Ishikawa (cell line): ENCODE measurements at regions not wholly inside any gene's neighbourhood (a gene's known extent, or its start where the extent isn't known, plus 50 kb on each side); places are given as distances from the start of the nearest gene placed in this dataset.

ENCODE experiments used
- CEBPB ChIP-seq: IDR thresholded peaks from 2 replicates; pipeline ENCODE4 v1.6.1; 2012
- CREB1 ChIP-seq: IDR thresholded peaks from 2 replicates; pipeline ENCODE4 v1.6.1; 2012; ENCODE audit warnings: low read depth
- EGR1 ChIP-seq: IDR thresholded peaks from 2 replicates; pipeline ENCODE4 v1.6.1; 2012
- EP300 ChIP-seq: IDR thresholded peaks from 2 replicates; pipeline ENCODE4 v1.6.1; 2012; ENCODE audit warnings: borderline replicate concordance
- FOXM1 ChIP-seq: IDR thresholded peaks from 2 replicates; pipeline ENCODE4 v1.6.1; 2012; ENCODE audit warnings: low read depth, borderline replicate concordance
- NFIC ChIP-seq: IDR thresholded peaks from 2 replicates; pipeline ENCODE4 v1.6.1; 2012
- RAD21 ChIP-seq: IDR thresholded peaks from 2 replicates; pipeline ENCODE4 v1.6.1; 2012; ENCODE audit warnings: low read depth
- TAF1 ChIP-seq: IDR thresholded peaks from 2 replicates; pipeline ENCODE4 v1.6.1; 2012; ENCODE audit warnings: low read depth, mild to moderate bottlenecking
- TCF12 ChIP-seq: IDR thresholded peaks from 2 replicates; pipeline ENCODE4 v1.6.1; 2012; ENCODE audit warnings: low read depth
- TEAD4 ChIP-seq: IDR thresholded peaks from 2 replicates; pipeline ENCODE4 v1.6.1; 2012
- YY1 ChIP-seq: IDR thresholded peaks from 2 replicates; pipeline ENCODE4 v1.6.1; 2012; ENCODE audit warnings: low read depth
- ZBTB7A ChIP-seq: IDR thresholded peaks from 2 replicates; pipeline ENCODE4 v1.6.1; 2012; ENCODE audit warnings: low read depth
- TF ChIP-seq, protein P1 (sequence below): IDR thresholded peaks from 2 replicates; pipeline ENCODE4 v1.6.1; 2012; ENCODE audit warnings: low read depth, mild to moderate bottlenecking
- TF ChIP-seq, protein P2 (sequence below): IDR thresholded peaks from 2 replicates; pipeline ENCODE4 v1.6.1; 2012
- TF ChIP-seq, protein P3 (sequence below): IDR thresholded peaks from 2 replicates; pipeline ENCODE4 v1.6.1; 2012

DNA sequence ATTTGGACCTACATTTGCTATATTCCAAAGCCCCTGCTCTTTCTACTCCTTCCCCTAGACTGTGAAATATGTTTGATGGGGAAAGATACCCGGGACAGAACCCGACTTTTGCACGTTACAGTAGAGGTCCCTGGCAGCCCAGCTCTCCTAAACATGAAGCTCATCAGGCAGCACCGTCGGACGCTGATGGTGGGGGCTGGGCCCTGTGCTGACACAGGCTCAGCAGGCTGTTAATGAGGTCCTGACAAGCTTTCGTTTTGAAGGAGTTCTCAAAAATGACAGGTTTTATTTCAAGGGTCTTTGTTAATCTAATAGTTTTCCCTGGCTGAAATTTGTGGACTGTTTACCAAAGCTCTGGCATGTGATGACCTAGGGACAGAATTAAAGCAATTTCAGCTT is 102.3 kb downstream of the SLC25A47 start:
- TF ChIP-seq EGR1 (no peak), CEBPB (no peak), TEAD4 (no peak), TCF12 (no peak)
- TF ChIP-seq, protein P1, sequence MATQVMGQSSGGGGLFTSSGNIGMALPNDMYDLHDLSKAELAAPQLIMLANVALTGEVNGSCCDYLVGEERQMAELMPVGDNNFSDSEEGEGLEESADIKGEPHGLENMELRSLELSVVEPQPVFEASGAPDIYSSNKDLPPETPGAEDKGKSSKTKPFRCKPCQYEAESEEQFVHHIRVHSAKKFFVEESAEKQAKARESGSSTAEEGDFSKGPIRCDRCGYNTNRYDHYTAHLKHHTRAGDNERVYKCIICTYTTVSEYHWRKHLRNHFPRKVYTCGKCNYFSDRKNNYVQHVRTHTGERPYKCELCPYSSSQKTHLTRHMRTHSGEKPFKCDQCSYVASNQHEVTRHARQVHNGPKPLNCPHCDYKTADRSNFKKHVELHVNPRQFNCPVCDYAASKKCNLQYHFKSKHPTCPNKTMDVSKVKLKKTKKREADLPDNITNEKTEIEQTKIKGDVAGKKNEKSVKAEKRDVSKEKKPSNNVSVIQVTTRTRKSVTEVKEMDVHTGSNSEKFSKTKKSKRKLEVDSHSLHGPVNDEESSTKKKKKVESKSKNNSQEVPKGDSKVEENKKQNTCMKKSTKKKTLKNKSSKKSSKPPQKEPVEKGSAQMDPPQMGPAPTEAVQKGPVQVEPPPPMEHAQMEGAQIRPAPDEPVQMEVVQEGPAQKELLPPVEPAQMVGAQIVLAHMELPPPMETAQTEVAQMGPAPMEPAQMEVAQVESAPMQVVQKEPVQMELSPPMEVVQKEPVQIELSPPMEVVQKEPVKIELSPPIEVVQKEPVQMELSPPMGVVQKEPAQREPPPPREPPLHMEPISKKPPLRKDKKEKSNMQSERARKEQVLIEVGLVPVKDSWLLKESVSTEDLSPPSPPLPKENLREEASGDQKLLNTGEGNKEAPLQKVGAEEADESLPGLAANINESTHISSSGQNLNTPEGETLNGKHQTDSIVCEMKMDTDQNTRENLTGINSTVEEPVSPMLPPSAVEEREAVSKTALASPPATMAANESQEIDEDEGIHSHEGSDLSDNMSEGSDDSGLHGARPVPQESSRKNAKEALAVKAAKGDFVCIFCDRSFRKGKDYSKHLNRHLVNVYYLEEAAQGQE, result no peak

DNA sequence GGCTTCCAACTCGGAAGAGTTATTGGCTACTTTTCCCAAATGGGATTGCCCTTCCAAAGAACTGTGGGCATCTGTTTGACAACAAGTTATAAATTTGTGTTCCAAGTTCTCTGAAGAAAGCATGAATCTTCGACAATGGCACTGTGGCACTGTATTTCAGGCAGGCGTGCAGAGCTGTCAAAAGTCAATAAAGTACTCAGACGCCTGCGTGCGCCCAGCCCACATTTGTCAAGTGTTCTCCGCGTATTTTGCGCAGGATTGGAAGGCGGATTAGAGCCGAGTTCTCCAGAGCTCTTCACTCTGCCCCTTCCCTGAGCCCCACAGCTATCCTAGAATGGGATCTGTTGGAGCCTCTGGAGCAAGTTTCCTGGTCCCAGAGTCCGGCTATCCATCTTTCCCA is 103.2 kb downstream of the SLC25A47 start:
- TF ChIP-seq, protein P1, result no peak
- TF ChIP-seq TEAD4 (no peak), EP300 (no peak), TCF12 (no peak), FOXM1 (no peak), CEBPB (no peak), ZBTB7A (no peak), TAF1 (no peak), EGR1 (no peak), RAD21 (no peak), CREB1 (no peak), YY1 (no peak), NFIC (no peak)
- TF ChIP-seq, protein P2, sequence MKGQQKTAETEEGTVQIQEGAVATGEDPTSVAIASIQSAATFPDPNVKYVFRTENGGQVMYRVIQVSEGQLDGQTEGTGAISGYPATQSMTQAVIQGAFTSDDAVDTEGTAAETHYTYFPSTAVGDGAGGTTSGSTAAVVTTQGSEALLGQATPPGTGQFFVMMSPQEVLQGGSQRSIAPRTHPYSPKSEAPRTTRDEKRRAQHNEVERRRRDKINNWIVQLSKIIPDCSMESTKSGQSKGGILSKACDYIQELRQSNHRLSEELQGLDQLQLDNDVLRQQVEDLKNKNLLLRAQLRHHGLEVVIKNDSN, result no peak
- TF ChIP-seq, protein P3, sequence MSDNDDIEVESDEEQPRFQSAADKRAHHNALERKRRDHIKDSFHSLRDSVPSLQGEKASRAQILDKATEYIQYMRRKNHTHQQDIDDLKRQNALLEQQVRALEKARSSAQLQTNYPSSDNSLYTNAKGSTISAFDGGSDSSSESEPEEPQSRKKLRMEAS, result no peak

DNA sequence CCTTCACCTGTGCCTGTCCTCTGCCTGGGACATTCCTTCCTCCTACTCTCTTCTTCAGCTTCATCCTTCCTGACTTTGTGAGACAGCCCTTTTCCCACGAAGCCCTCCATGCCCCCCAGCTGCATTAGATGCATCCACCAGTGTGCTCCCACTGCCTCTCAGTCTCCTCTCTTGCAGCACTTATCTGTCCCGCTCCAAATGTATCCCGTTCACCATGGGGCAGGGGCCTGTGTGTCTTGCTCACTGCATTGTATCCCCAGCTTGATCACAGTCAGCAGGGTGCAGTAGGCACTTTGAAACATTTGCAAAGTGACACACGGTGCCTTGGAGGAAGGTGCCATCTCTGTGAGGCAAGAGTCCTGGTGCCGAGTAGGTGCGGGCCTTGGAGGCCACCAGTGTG is 104.0 kb downstream of the SLC25A47 start:
- no peak for TF ChIP-seq NFIC
- TF ChIP-seq, protein P1, result no peak
- no peak for TF ChIP-seq RAD21
- no peak for TF ChIP-seq CEBPB
- no peak for TF ChIP-seq TEAD4
- TF ChIP-seq ZBTB7A, result no peak
- TF ChIP-seq YY1, result no peak
- TF ChIP-seq, protein P3, result no peak
- TF ChIP-seq FOXM1, result no peak
- TF ChIP-seq CREB1, result no peak
- no peak for TF ChIP-seq EP300
- TF ChIP-seq, protein P2, result no peak
- TF ChIP-seq EGR1, result no peak
- TF ChIP-seq TAF1, result no peak
- no peak for TF ChIP-seq TCF12

DNA sequence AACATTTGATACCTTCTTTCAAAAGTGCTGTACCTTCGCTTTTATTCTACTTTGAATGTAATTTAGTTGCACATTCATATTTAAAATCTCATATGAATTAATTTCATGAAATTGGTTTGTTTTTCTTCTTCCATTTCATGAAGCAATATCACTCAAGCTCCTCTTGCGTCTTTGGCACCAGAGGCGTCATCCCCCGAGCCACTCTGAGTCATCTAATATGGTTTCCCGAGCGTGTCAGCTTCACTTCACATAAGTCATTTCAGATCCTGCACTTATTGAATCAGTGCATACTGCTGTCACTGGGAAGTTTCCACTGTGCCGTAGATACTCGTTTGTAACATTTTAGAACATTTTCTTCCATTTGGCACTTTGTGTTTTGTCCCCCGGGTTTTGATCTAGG is 105.6 kb downstream of the SLC25A47 start:
- TF ChIP-seq EP300 (no peak), TEAD4 (no peak), CREB1 (no peak), NFIC (no peak), RAD21 (no peak), YY1 (no peak), CEBPB (no peak), TAF1 (no peak), TCF12 (no peak), ZBTB7A (no peak), EGR1 (no peak)
- TF ChIP-seq, protein P2, result no peak
- TF ChIP-seq, protein P3, result no peak
- TF ChIP-seq, protein P1, result no peak
